Caki2 (cell line): ENCODE measurements at regions not wholly inside any gene's neighbourhood (a gene's known extent, or its start where the extent isn't known, plus 50 kb on each side); places are given as distances from the start of the nearest gene placed in this dataset.
"Not testable (repeated sequence)": the region's sequence is repeated elsewhere in the genome, so short reads cannot be mapped to it uniquely, and the experiment has no call there.

ENCODE experiments used
- DNase-seq: peaks from one replicate; pipeline ENCODE4 v3.0.0-alpha.2; 2015; ENCODE audit warnings: low read depth
- in situ Hi-C: cut with HindIII; loops from 2 replicates; pipeline ENCODE4 v1.10.0; 2016; ENCODE audit warnings: low sequenced_read_pairs, low pct_unique_long_range_greater_than_20kb, mixed read lengths

DNA sequence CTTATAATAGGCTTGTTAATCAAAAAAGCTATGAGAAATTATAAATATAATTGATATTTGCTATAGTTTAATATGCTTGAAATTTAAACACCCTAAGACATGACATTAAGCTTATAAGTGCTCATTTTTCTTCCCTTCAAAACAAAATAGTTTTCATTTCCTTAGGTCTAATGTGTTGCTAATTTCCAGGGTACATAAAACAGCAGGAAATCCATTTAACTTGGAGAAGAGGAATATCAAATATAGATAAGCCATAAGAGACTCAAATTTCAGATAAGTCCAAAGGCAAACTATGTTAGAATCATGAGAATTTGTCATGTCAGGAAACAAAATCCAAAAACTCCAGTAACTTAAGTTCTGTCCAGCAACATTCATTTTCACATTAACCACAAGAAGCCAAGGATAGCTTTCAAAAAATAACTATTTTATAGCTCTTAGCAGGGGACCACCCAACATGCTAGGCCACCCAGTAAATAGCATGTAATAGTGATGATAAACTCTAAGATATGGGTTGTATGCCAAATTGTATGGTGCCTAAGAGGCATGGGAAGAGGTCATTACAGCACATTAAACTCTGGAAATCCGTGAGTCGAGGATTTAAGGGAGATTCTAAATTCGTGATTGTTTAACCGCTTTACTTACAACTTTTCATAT, 298.1 kb downstream of the CRPPA start:
- no peak for DNase-seq
- in situ Hi-C loops, result no loop called here

DNA sequence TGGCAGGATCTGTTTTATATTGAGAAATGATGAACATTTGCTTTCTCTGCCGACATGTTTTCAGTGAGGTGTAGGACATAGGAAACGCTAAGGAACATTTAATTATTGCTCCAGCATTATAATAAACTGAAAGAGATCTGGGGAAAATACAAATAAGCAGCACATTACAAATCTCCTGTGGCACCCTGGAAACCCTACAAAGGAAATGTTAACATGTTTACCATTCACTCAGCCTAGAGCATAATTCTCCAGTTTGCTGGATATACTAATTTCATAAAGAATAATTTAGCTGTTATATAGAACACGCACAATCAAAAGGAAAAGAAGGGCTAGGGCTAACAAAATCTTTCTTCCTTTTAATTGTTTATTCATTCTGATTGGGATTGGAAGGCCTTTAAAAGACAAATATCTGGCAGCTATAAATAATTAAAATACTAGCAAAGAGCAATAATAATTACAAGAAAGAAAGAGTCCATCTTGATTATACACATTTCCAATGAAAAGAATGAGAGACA, 299.4 kb downstream of the CRPPA start:
- DNase-seq, result no peak
- in situ Hi-C loops, result no loop called here

DNA sequence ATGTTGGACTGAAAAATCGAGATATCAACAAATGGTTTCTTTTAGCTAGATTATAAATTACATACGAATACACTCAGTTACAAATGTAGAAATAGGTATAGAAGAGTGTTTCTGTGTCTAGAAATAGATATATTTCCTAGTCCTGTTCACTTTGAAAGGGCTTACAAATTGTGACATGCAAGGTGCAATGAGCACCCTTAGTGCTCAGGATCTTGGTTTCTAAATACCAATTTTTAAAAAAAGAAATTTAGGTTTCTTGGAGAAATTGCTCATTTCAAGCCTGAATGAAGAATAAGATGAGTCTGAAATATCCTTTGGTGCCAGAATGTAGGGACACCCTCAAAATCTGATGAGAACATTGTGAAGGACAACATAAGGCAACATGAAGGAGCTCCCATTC, 306.0 kb downstream of the CRPPA start:
- in situ Hi-C loops, result no loop called here
- DNase-seq, result no peak

DNA sequence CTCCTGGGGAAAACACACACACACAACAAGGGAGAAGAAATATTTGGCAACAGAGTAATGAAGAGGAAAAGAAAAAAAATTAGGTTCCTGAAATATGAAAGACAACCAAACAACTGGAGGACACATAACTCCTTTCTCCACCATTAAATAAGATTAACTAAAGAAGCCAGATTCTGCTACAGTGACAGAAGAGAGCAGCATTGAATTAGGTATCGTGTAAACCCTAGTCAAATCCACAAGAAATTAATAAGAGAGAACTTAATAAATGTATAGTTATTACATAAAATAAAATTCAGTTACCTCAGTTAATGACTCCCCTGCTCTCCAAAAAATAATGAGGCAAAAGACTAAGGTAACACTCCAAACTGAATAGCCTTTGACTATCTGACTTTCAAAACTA, 306.7 kb downstream of the CRPPA start:
- in situ Hi-C loops, result no loop called here
- peak; percentile 27 for DNase-seq

DNA sequence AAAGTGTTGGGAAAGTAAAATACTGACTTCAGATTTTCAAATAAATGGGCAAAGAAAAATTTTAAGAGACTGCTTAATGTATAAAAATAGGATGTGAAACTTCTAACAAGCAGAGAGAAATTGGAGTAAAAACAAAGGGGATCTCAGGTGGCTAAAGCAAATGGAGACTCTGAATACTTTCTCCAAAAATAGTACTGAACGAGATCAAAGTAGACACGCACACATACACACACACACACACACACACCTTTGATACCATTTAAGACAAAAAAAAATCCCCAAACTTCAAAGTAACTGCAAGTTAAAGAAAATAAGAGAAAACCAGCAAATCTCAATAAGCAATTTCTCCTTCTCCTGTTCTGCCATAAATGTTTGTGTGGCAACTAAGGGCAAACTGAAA, 307.3 kb downstream of the CRPPA start:
- in situ Hi-C loops, result no loop called here
- no peak for DNase-seq

DNA sequence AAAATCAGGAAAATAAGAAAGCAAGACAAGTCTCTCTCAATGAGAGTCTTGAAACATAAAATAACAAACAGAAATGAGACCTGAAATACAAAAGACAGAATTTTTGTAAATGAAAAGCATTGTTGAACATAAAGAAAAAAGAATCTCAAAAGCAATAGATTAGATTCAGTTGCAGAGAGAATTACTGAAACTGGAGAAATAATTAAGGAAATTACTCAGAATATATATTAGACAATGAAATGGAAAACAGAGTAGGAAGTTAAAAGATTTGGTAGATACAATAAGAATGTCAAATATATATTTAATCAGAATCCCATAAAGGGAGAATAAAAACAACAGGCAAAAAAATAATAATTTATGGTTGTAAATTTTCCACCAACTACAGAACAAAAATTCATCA, 308.3 kb downstream of the CRPPA start:
- in situ Hi-C loops, result no loop called here
- no peak for DNase-seq

DNA sequence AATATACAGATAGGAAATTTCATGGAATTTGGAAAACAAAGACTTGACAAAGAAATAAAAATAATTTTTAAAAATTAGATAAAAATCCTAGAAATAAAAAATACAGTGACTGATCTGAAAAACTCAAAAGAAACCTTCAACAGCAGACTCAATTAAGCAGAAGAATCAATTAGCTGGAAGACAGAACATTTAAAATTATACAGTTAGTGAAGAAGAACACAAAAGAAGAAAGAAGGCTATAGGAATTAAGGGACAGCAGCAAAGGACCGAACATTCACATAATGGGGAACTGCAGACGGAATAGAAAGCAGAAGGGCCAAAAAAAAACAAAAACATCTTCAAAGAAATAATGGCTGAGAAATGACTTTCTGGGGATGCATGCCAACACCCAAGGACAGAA, 314.5 kb downstream of the CRPPA start:
- DNase-seq, result no peak
- in situ Hi-C loops, result no loop called here

DNA sequence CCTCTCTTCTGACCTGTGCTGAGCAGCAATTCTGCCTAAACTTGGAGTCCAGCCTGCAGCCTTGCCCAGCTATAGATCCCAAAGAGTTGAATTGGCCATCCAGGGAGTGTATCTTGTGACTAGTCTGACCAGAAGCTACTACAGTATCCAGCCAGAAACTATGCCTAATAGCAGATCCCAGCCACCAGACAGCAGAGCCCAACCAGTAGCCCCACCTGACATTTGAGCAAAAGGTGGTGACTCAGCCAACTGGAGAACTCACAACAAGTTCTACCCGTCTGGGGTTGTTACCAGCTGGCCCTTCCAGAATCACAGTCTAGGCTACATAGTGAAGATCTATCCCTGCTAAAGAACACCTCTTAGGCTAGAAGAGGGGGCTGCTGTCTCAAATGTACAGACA, 315.0 kb downstream of the CRPPA start:
- in situ Hi-C loops, result no loop called here
- DNase-seq, result no peak

DNA sequence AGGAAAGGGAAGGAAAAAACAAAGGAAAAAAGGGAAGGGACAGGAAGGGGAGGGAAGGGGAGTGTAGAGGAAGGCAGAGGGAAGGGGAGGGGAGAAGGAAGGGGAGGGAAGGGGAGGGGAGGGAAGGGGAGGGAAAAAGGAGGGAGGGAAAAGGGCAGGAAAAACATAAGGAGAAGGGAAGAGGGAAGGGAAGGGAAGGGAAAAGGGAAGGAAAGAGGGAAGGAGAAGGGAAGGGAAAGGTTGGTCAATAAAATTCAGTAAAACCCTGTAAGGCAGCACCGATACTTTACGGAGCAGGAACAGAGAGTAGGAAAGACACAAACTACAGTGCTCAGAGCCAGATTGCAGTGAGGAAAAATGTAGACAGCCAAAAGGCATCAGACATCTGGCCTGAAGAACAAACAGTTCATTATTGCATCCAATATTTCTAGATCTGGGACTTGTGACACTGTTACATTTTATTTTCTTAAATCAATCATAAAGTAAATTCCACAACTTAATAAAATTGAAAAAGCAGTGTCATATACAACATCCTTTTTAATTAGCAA, 322.0 kb downstream of the CRPPA start:
- in situ Hi-C loops, result no loop called here
- no peak for DNase-seq

DNA sequence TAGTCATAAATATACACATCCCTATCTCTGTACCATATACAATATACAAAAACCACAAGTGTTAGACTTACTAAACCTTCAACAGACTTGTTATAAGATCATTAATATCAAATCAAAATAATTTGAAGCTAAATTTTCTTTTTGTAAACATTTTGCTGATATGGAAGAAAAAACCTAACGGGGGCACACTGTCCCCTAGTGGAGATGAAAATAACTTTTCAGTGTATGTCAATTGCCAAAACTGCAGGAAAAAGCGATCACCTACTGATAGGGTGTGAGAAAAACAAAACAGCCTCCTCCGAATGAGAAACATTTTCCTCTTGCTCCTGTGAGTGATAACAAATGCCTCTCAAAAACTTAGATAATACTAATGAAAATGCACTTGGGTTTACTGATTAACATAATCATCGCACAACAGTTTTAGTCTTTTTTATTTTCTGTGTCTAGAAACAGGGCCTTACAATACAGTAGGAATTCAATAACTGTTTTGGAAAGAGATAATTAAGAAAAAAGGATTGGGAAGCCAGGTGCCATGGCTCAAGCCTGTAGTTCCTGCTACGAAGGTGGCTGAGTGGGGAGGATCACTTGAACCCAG, 322.7 kb downstream of the CRPPA start:
- DNase-seq, result no peak
- in situ Hi-C loops, result no loop called here

DNA sequence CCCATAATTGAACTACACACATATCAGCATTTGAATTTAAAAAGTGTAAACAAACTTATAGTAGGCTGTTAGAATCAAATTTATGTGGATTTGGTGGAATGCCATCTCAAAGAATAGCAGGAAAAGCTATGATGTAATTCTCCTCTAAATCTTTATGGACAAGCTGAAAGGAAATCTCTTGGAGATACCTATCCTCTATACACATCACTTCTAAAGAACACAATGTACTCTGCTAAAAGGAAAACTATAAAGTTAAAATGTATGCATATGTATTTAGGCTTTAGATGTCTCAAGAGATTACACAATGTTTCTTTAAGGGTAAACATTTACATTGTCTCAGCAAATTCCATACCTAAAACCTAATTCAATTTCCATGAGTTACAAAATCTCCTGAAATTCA, 323.3 kb downstream of the CRPPA start:
- DNase-seq, result no peak
- in situ Hi-C loops, result no loop called here

DNA sequence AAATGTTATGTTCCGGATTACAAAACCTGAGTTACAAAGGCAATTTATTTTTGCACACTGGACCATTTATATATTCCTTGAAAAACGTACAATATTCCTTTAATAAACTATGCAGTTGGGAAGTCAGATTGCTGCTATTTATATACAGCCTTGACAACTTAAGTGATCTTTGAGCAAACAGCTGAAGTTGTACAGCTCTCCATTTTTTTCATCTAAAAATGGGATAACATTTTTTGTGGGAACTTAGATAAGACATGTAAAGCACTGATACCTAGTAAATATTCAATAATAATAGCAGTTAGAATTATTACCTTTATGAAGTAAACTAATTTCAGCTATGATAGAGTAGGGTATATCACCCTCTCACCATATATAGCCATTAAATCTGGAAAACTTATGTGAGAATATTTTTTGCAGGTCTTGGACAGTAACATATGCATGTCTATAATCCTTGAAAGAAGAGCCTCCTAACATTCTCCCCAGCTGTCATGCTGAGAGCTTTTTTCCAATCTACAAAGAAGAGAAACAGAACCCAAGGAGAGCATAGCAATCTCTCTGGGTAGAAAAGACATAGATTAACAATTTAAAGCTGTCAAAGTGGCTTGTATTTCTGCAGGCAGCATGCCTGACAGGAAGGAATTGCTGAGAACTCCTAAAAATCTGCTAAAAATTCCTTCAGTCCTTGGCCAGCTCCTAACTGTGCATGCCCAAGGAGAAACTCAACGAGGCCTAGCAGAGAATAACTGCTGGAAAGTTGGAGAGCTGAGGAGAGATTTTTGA, 326.0 kb downstream of the CRPPA start:
- no peak for DNase-seq
- in situ Hi-C loops, result no loop called here

DNA sequence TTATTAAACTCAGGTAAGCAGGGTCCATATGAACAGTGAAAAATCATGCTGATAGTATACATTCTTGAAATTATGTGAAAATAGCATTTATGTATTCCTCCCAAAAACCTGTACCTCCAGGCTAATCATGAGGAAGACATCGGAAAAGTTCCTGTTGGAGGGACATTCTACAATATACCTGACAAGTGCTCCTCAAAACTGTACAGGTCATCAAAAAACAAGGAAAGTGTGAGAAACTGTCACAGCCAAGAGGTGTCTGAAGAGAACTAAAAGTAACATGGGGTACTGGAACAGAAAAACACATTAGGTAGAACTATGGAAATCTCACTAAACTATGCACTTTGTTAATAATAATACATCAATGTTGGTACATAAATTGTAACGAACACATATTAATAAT, 326.7 kb downstream of the CRPPA start:
- in situ Hi-C loops, result no loop called here

DNA sequence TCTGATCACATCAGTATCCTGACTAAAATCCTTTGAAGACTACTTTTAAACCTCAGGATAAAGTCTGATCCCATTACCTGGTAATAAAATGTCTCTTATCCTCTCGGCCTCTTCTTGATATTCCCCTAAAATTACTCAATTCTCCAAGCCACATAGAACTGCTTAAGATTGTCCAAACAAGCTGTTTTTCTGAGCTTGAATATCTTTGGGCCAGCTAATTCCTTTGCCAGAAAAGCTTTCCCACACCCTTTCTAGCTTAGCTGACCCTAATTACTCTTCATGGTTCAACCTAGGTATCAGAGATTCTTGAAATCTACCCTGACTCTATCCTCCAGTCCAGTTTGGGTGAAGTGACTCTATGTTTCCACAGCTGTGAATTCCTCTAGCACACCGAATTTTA, 328.6 kb downstream of the CRPPA start:
- in situ Hi-C loops, result no loop called here
- DNase-seq, result no peak

More for the DNA sequence above, 326.7 kb downstream of the CRPPA start:
- no peak for DNase-seq

DNA sequence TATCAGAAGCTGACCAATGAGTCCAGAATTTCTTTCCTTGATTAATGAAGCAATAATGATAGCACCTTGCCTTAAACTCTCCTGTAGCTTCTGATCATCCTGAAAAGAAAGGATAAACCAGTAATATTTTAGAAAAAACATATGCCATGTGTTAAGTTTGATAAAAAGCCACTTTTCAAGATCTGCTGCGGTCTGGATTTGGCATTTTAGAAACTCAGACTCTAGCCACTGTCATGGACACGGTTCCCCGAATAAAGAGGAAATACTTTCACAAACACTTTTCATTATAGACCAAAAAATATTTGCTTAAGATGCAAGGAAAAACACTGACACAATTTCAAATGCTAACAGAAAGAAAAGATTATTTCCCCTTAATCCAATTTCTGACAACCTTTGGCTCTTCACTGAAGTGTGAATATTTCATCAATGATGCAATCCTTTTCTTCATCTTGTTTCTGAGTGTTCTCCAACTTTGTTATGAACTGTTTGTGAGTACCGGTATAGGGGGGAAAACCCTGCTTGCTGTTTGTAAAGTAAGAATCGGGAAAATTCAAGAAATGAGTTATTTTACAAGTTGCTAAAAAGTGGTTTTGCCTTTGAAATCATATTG, 329.5 kb downstream of the CRPPA start:
- in situ Hi-C loops, result no loop called here
- DNase-seq, result no peak

DNA sequence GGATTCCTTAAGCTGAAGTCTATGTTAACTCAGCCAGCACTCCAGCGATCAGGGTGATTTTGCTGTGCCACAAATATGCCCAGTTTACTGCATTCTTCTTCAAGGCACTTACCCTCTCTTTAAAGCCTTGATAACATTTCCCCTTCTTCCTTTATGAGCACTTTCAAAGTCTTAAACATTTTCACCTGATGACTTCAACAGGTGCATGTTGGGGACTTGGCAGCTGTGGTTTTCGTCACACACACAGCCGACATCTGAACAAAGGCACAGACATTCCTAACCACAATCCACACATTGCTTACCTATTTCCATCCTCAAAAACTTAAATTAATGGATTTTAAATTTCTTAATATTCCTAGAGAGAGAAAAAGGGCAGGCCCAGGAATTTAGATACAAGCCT, 331.5 kb downstream of the CRPPA start:
- in situ Hi-C loops, result no loop called here
- DNase-seq, result no peak

DNA sequence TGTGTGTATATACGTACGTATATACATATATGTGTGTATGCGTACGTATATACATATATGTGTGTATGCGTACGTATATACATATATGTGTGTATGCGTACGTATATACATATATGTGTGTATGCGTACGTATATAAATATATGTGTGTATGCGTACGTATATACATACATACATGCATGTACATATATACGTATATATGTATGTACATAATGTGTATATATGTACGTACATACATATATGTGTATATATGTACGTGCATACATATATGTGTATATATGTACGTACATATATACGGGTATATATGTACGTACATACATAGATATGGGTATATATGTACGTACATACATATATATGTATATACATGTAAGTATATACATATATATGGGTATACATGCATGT, 332.1 kb downstream of the CRPPA start:
- in situ Hi-C loops, result no loop called here

DNA sequence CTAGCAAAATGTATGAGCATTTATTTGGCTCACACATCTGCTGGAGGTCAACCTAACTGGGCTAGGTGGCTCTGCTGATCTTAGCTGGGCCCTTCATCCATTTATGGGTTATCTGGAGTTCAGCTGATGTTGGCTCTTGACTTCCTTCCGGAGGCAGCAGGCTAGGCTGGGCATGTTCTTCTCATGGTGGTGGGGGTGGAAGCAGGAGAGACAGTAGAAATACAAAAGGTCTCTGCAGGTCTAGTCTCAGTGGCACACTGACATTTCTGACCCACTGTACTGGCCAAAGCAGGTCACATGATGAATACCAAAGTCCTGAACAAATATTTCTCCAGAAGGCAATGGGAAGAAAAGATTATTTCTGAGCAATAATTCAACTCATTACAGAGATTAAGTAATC, 334.6 kb downstream of the CRPPA start:
- in situ Hi-C loops, result no loop called here
- DNase-seq, result no peak

More for the DNA sequence above, 332.1 kb downstream of the CRPPA start:
- no peak for DNase-seq

DNA sequence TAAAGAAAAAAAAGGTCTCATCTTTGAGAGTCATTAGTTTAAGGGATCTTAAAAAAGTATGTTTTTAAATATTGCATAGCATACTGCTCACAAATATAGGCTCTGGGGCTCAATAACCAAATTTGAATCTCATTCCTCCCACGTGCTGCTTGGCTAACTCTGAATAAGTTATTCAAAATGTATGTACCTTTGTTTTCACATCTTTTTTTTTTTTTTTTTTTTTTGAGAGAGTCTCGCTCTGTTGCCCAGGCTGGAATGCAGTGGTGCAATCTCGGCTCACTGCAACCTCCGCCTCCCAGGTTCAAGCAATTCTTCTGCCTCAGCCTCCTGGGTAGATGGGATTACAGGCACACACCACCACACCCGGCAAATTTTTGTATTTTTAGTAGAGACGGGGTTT, 335.6 kb downstream of the CRPPA start:
- DNase-seq, in situ Hi-C loops: not testable (repeated sequence)
